GM21390 (cell line): ENCODE measurements at regions not wholly inside any gene's neighbourhood (a gene's known extent, or its start where the extent isn't known, plus 50 kb on each side); places are given as distances from the start of the nearest gene placed in this dataset.
"Not testable (repeated sequence)": the region's sequence is repeated elsewhere in the genome, so short reads cannot be mapped to it uniquely, and the experiment has no call there.

ENCODE experiments used
- ATAC-seq: cut with Tn5 transposase; IDR thresholded peaks from one replicate; pipeline ENCODE4 v1.9.1; 2021; ENCODE audit not compliant: unreplicated experiment

DNA sequence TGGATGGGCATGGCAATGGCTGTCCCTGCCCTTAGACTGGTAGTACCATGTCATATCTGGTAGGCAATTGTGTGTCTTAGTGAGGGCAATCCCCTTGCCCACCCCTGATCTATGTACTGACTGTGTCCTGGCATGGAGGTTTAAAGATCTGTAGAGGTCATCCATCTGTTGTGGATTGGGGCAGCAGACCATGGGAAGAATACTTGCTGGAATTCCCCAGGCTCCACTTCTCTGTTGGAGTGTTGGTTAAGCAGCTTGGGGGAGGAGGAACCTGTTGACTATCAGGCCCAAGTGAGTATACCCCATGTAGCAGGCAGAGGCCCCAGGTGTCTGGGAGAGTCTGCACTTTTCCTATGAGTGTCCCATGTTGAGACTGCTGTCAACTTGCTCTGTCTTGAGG lies 246.7 kb upstream of the DIPK2B start:
- ATAC-seq: no peak

DNA sequence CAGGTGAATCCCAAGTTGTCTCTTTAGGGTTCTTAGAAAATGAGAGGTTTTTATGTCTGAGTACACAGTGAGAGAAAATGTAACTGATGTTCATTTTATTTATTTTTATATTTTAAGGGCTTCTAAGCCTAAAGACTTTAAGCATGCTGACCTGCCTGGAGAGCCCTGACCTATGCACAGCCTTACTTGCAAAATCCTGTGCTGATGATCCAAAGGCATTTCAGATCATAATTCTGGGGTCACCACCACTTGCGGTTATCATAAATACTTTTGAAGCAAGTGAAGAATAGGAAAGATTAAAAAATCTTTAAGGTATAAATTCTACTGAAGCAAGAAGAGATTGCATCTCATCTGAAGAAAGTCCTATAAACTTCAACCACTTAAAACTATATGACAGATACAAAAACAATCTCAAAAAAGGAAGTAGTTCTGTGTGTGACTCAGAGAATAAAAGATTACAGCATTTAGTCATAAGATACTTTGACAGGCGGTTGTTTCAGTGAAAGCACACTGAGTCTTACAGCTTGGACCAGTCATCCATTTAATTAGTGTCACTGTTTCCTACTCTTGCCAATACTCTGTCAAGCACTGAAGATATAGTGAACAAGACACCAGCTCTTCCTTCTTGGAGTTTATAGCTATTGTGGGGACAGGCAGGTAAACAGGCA lies 245.2 kb upstream of the DIPK2B start:
- no peak for ATAC-seq

DNA sequence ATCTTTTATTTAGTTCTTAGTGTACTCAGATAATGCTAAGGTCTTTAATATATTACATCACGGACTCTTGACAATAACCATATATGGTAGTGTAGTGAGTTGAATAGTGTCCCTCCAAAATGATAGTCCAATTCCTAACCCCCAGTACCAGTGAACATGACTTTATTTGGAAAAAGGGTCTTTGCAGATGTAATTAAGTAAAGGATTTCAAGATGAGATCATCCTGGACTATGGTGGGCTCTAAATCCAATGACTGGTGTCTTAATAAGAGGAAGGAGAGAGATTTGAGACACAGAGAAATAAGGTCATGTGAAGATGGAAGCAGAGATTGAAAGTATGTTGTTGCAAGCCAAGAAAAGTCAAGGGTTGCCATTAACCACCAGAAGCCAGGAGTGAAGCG lies 236.5 kb upstream of the DIPK2B start:
- no peak for ATAC-seq

GRCh38 chrX:45435481-45435880 lies 234.8 kb upstream of the DIPK2B start:
- no peak for ATAC-seq

- no peak for ATAC-seq
Observed at GRCh38 chrX:45434231-45434630, 233.6 kb upstream of the DIPK2B start.

DNA sequence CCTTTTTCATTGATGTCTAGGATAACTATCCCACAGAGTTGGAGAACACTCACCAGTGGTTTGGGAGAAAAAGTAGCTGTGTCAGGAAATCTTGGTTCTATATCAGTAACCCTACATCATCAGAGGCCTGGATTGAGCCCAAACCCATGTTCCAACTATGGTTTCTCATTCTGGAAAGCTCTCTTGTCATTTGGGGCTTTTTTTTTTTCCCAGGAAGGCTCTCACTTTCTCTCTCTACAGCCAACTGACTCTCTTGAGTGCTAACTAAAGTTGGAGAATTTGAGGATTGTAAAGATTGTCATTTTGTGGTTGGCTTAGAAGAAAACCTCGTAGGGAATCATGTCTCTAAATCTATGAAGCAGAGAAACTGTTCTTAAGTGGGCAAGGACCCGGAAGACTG lies 228.2 kb upstream of the DIPK2B start:
- ATAC-seq: no peak

DNA sequence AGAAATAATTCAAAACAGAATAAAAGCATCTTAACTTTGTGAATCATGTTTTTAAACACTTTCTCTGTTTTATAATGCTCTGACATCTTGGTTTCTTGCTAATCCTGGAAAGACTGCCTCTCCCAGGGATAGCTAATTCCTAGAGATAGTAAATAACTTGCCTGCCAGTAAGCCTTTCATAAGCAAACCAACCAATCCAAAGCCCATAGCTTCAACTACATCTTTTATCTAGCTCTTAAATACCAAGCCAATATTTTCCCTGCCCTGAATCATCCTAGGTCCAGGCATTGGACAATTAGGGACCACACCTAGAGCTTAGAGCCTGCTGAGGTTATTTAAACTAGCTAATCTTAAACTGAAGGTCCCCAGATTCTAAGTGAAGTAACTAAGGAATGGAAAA lies 223.7 kb upstream of the DIPK2B start:
- ATAC-seq: no peak

- ATAC-seq: no peak
Observed at GRCh38 chrX:45422216-45422925, 221.7 kb upstream of the DIPK2B start.

GRCh38 chrX:45421806-45422205 lies 221.1 kb upstream of the DIPK2B start:
- ATAC-seq: no peak

DNA sequence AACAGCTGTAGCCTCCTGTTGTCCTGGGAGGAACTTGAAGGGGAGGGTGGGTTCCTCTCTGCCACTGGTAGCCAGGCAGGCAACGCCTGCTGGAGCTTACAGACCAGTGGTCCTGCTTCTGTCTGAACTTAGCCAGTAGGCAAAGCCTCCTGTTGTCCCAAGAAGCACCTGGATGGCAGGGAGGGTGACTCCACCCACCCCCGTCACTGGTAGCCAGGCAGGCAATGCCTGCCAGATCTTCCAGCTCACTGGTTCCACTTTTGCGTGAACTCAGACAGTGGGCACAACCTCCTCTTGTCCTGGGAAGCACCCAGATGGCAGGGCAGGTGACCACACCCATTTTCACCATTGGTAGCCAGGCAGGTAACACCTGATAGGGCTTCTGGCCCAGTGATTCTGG lies 203.5 kb upstream of the DIPK2B start:
- no peak for ATAC-seq

DNA sequence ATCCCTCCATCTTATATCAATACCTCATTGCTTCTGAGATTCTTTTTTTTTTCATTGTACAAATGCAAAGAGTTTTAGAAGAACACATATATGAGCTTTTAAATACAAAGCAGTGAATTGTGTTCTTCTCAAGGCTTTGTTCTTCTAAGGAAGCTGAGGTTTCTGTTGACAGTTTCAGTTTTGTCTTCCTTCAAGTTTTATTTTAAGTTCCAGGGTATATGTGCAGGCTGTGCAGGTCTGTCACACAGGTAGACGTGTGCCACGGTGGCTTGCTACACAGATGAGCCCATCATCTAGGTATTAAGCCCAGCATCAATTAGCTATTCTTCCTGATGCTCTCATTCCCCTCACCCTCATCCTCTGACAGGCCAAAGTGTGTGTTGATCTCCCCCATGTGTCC lies 201.2 kb upstream of the DIPK2B start:
- no peak for ATAC-seq

GRCh38 chrX:45400951-45401725 lies 200.5 kb upstream of the DIPK2B start:
- not testable (repeated sequence) for ATAC-seq

DNA sequence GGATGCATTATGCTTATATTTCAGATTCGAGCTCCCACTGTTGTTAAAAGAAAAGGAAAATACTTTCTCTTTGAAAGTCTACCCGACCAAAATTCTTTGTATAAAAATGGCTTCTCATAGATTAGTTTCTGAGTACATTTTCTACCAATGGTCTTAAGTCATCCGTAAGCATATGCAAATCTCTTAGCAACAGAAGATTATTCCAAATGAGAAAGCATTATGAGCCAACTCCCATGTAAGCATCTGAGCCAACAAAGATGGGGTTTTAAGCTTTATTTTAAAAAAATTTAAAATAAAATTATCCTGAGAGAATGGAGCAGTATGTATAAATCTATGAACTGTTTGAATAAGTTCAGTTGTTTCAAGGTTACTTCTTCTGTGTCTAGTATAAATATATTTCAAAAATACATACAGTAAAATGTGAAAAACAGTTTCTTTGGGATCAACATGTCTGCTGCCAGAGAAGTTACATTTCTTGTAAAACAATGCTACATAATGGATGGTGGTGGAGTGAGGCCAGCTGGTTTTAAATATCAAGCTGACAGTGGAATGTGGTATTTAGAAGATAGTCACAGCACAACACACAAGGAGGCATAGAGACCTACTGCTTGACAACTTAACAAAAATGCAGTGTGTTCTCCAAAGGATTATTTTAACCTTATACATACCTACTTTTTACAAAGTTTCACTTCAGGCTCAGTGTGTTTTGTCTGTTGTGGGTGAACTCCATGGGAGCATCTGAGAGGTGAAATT lies 199.5 kb upstream of the DIPK2B start:
- ATAC-seq: no peak

DNA sequence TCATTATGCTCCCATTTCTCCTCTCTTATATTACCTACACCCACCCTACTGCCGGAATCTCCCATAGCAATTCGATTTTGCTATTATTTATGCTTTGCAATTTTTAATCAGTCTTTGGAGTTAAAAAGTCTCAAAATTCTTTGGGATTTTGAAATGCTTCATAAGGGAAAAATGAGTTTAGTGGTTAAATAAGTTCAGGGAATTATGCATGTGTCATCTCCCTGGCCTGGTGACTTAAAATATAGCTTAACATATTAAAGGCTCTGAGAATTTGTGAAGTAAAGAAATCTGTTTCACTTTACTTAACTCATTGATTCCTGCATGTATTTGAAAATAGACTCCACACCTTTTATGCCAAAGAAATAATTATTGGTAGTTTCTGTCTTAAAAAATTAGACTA lies 185.1 kb upstream of the DIPK2B start:
- ATAC-seq: no peak

- no peak for ATAC-seq
Observed at GRCh38 chrX:45381841-45382240, 181.2 kb upstream of the DIPK2B start.

DNA sequence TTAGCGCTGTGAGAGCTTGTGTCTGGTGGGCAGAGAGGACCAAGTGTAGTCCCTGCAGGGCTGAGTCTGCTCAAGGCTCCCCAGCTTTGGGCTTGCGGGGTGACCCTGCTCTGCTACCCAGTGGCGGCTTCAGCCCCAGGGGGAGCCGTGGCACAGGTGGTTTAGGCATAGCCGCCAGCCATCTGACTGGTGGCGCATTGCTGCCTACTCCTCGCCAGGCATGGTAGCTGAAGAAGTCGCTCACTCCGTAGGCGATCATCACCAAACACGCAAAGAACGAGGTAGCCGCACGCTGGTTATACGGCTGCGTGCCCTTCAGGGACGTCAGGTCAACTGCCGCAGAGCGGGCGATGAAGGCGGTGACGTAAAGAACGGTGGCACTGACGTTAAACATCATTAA lies 180.7 kb upstream of the DIPK2B start:
- ATAC-seq: no peak

DNA sequence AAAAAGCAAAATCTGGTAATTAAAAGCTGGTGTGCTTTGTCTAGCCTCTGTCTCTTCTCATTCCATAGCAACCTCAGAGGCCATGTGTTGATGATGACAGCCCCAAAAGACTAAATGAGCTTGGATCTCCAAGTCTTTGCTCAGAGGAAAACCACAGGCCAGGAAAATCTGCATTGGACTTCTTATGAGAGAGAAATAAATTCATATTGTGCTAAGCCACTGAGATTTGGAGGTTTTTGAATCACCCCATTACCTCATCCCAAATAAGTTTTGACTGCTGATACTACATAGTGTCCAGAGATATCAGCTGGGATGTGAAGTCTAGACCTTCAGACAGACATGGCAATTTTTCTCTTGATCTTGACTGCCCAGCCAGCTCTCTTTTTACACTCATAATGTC lies 178.6 kb upstream of the DIPK2B start:
- no peak for ATAC-seq

DNA sequence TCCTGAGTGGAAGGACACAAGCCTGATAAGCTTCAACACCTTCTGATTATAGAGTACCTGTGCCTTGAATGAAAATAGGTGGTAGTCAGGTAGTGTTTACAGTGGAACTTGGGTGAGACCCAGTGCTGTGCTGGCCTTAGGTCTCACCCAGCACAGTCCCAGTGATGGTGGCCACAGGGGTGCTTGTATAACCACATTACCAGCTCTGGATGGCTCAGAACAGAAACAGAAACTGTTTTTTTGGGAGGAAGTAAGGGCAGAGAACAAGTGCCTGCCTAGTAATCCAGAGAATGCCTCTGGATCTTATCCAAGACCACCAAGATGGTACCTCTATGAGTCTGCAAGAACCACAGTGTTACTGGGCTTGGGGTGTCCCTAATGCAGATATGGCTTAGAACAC lies 171.5 kb upstream of the DIPK2B start:
- ATAC-seq: no peak

- no peak for ATAC-seq
Observed at GRCh38 chrX:45368705-45369104, 168.0 kb upstream of the DIPK2B start.

- no peak for ATAC-seq
Observed at GRCh38 chrX:45363596-45363995, 162.9 kb upstream of the DIPK2B start.

GRCh38 chrX:45360571-45360970 lies 159.9 kb upstream of the DIPK2B start:
- ATAC-seq: no peak
